ENCODE measurements at regions not wholly inside any gene's neighbourhood (a gene's known extent, or its start where the extent isn't known, plus 50 kb on each side); places are given as distances from the start of the nearest gene placed in this dataset.

DNA sequence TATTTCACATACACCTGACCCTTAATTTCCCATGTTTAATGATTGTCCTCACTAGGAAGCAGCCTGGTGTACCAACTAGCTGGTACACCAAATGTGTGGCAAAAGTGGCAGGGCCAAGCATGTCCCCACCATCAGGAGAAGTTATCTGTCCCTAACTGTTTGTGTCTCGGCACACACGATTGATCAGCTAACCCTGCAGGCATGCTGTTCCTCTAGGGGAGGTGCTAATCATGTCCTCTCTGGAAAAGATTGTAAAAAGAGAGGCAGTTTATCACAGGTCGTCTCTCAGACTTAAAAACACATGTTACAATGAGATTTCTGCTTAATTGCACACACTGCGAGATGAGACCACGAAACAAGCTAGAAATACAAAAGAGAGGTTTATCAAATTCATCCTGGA, 342.7 kb downstream of the DIRAS2 start:
- DNase-seq (ENCODE audit: low read depth, low spot score), result no peak

DNA sequence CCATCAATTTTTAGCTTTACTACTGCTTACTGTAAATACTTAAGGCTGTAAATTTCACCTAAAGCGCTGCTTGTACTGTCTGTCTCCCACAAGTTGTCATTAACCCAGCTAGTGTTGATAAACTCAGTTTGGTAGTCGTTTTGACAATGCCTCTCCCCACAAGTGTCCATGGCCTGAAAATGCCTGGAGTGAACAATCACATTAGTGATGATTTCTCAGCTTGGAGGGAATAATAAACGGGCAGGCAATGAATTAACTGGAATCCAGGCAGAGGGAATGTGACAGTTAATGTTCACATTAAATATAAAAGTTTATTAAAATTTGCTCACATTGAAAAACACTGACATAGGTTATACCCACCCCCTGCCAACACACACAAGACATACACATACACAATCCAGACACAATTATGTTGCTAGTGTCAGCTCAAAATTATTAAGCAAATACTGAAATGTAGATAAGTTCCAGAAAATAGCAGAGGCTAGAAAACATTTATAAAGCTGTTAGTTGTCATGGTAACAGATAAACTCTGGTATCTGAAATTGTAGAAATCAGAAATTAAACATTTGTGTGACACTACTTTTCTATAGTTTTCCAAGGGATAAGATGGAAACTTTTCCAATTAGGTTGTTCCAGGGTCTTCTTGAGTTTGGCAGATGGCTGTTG, 341.9 kb downstream of the DIRAS2 start:
- DNase-seq (ENCODE audit: low read depth, low spot score), result no peak

DNA sequence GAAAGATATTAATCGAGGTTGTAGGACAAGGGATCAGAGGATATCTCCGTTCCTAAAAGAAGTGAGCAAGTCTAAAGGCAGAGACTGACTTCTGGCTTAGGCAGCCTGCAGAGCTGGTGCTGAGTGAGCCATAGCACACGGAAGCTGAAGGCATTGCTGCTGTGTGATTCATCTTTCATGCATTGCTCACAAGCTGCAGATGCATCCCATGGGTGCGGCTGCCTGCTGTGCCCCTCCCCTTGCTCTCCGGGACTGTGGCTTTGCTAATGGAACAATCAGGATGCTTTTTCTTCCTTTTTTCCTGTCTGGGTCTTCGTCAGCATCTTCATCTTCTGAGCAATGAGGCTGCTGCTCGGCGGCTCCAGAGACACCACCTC, 341.4 kb downstream of the DIRAS2 start:
- peak; percentile 76 for DNase-seq (ENCODE audit: low read depth, low spot score)

DNA sequence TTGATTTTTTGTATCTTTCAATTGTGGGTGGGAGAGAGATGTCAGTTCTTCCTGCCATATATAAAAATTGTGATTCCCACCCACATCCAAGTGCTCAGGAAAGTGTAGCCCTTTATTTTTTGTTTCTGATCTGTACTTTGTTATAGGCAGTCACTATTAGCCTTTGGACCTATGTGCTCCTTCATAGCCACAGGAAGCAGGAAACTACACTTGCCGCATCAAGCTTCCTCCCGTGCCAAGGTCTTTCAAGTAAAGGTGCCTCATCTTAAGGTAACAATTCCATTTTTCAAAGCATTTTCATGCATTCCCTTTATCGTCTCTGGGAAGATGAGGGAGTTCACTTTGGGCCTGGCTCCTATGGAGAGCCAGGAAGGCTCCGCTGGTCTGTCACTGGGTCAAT, 339.0 kb downstream of the DIRAS2 start:
- no peak for DNase-seq (ENCODE audit: low read depth, low spot score)

DNA sequence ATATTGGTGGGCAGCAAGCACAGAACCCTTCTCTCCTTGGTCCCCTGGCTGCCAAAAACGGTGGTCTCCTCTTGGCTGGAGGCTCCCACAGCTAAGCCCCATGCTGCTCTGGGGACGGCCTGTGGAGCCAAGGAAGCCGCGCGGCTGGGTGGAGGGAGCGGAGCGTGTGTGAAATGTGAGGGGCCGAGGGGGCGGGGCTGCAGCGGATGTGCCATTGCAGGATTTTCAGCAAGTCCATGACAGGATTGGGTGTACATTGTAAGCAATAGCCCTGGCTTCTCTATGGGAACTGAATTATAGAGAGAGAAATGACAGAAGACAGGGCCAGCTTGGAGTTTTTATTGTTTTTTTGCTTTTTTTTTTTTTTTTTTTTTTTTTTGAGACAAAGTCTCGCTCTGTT, 336.5 kb downstream of the DIRAS2 start:
- no peak for DNase-seq (ENCODE audit: low read depth, low spot score)

DNA sequence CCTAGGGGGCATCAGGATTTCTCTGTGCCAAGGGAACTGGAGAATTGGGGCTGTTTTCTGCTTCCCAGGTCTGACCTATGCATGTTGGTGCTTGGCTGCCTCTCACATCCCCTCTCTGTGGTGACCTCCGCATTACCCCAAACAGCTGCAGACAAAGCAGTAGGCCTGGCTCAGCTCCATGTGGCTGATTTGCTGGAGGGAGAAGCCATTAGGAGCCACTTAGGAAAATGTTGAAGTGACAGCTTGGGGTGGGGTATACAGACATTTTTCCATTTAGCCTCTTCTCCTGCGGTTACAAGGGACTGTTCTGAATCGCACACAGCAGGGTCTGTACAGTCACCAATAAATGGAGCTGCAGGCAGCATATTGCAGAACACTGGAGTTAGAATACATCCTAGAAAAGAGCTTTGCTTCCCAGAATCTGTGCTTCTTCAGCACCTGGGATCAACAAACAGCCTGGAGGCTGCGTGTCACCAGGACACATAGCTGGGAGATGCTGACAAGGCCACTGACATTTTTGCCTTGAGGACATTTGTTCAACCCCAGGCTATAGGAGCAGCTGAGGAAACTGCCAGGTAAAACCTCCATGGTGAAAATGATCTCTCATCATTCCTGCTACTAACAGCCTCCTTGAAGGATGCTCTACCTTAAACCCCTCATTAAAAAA, 335.3 kb downstream of the DIRAS2 start:
- no peak for DNase-seq (ENCODE audit: low read depth, low spot score)

DNA sequence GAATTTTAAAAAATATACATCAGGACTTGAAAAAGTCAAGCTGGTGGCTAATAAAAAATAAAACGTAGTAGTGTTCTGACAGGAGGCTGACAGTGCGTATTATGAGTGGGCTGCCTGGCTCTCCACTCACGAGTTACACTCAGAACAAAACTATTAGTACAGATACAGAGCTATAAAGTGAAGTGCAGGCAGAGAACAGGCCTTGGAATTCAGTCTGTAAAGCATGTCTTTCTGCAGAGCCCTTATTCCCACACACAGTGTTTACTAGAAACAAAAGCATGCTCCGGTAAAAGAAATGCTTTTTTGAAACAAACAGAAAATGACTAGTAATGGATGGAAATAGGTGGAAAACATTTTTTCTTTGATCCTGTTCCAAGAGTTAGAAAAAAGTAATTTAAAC, 334.7 kb downstream of the DIRAS2 start:
- no peak for DNase-seq (ENCODE audit: low read depth, low spot score)

DNA sequence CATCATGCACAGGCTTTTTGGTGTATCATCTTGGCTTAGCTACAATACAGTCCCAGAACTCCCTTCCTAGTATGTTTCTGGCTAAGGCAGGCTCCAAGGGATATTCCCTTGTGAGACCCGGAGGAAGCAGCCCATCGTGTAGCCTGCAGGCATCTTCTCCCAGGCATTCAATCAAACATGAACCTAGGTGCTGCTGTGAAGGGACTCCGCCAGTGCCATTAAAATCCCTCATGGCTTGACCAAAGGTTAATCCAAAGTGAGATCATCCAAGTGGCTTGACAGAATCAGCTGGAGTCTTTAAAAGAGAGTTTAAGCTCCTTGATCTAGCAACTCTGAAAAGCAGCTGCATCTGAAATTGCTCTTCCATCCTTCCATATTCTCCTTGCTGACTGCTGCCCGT, 333.9 kb downstream of the DIRAS2 start:
- no peak for DNase-seq (ENCODE audit: low read depth, low spot score)

DNA sequence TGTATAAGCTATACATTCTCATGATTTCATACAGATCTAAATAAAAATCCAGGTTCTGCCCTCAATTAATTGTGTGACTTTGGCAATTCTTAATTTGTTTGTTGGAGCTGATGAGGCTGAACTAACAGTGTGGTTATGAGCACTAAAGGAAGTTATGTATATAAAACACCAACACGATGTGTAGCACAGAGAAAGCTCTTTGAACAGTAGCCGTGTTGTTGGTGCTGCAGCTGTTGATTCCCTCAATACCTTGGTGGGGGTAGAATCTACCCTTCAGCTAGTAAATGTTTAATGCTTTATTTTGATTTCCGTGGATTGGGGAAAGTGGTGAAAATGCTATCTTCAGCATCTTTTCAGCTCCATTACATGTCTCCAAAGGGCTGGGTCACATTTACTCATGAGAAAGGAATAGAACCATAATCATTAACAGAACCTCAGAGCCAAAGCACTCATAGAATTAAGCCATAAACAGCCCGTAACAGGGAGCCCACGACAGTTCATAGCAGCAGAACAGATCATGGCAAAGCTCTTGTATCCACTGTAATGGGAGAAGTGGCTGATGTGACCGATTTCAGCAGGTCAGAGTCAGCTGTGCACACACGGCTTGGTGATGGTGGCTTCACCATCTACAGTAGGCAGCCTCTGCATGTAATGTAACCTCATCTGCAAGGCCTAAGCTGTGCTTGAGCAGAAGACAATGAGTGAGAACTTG, 332.7 kb downstream of the DIRAS2 start:
- no peak for DNase-seq (ENCODE audit: low read depth, low spot score)

DNA sequence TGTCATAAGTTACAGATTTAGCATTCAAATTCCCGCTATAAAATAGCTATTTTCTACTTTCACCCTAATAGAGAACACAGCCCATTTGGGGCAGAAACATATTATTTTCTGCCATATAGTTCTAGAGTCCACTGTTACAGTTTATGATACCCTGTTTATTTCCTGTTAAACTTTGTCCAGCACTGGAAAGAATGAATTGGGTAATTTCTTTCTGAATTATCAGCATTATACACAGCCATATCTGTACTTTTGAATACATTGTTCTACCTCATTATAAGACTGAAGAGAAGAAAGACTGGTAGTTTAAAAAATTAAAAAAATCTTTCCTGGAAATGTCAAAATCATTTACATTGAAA, 332.1 kb downstream of the DIRAS2 start:
- no peak for DNase-seq (ENCODE audit: low read depth, low spot score)

DNA sequence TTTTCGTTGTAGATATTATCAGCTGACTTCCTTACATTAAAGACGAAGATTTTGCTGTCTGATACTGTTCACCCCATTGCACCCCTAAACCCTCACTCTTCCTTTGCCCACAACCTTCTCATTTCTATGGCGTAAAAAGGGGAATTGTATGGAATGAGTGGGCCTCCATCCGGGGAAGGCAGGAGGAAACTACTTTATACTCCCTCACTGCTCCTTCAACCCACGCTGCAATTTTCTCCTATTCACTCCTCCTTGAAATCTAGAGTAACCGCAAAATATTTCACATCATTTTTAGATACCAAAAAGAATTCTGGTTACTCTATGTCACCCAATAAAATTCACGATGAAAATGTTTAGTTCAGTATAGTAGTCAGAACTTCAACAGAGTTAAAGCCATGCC, 330.8 kb downstream of the DIRAS2 start:
- no peak for DNase-seq (ENCODE audit: low read depth, low spot score)

DNA sequence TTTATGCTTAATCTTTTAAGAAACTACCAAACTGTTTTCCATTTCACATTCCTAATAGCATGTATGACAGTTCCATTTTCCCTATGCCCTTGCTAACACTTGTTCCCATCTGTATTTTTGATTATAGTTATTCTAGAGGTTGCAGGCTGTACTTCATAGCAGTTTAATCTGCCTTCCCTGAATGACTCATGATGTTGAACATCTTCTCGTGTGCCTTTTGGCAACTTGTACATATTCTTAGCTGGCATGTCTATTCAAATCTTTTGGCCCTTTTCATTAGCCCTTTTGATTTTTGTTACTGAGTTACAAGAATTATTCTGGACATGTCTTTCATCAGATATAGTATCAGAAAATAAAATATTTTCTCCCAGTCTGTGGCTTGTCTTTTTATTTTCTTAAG, 320.3 kb downstream of the DIRAS2 start:
- DNase-seq (ENCODE audit: low read depth, low spot score), result no peak

DNA sequence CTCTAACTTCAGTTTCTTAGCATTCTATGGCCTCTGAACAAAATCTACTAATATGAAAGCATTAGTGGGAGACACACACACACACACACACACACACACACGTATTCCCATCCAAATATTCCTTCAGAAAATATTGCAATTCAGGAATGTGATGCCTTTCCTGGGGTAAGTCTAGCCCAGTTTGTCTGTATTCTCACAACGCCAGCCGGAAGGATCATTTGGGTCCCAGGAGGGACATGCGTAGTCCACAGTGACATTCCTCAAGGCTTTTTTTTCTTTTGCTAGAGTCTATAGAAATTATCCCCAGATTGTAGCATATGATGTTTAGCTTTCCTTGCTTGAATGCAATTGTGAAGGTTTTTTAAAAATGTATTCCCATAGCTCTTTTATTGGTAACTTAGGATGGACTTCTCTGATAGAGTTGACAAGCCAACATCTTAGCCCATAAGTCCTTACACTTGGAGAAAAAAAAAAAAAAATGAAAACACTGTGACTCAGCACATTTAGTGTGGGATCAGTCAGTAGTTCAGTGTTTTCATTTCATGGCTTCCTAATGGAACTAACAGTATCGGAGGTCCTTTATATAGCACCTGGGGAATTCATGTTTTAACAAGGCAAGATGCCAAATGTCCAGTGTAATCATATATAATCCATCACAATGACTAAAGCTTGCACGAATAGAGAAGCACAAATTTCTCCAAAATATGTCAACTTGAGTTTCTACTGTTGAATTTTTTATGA, 316.5 kb downstream of the DIRAS2 start:
- DNase-seq (ENCODE audit: low read depth, low spot score), result no peak

DNA sequence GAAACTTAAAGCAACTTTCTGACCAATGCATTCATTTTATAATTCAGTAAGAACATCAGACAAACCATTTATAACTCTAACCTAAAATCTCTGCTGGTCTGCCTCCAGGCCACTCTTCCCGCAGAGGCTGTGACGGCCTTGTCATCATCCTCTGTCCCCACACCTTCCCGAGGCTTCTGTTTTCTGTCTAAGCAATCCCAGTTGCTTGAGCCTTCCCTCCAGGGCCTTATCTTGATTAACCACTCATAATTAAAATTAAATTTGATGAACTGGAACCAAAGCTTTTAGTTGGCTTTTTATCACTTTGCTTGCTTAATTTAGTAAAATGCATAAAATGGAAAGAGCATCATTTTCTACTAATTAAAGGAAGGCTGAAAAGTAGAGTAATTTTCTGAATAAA, 312.4 kb downstream of the DIRAS2 start:
- no peak for DNase-seq (ENCODE audit: low read depth, low spot score)

DNA sequence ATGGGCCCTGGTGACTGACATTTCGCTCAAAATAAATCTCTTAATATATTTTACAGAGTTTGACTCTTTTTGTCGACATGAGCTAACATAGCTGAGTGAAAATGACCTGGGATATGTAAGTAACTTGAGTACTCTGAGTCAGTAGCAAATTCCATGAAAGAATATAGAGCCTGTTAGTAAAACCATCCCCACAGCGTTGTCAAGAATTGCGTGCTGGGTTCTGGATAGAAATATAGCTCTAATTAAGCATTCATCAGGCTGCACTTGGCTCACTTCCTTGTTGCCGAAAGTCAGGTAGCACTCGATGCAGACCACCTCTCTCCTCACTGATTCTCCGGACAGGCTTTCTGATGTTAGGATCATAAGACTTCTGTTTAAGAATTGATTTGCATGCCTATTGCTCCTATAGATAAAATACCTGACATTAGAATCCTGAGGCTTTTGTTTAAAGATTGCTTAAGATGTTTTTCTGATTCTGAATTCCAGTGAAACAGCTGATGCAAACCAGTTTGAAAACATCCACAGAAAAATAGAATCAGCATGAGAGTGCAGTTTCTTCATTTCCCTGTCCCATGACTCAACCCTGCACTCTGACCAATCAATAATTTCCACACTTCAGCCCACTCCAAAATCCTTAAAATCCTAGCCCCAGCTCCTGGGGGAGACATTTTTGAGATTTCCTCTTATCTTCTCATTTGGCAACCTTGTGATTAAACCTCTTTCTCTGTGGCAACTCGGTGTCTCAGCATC, 310.6 kb downstream of the DIRAS2 start:
- no peak for DNase-seq (ENCODE audit: low read depth, low spot score)

DNA sequence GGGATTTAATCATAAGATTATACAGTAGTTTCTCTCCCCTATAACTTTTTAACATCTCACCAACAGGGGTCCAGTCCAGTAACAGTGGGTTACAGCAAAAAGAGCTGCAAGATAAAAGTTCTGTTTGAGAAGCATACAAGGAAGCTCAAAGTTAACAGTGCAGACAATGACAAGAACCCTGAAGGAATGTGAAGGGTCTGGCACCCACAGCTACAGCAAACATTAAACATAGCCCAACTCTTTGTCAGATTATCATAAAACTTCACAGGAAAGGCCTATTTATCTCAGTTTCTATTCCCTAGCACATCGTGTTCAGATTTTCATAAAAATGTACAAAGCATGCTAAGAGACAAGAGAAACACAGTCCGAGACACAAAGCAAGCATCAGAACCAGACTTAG, 309.4 kb downstream of the DIRAS2 start:
- DNase-seq (ENCODE audit: low read depth, low spot score), result no peak

DNA sequence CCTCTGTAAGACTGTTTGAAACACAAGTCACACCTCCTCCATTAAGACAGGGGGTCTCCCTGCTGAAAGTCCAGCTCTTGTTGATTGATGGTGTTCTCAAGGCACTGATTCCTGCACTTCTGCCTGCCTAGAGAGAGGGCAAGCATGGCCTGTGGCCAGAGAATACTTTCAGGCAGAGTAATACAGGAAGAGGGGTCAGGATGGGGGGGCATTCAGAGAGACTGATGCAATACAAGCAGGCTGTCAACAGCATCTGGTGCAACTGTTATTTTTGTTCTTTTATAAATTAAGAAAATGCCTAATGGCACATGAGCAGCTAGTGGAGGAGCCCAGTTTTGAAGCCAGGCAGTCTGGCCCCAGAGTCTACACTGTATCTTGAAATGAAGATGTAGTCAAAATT, 302.2 kb downstream of the DIRAS2 start:
- no peak for DNase-seq (ENCODE audit: low read depth, low spot score)

DNA sequence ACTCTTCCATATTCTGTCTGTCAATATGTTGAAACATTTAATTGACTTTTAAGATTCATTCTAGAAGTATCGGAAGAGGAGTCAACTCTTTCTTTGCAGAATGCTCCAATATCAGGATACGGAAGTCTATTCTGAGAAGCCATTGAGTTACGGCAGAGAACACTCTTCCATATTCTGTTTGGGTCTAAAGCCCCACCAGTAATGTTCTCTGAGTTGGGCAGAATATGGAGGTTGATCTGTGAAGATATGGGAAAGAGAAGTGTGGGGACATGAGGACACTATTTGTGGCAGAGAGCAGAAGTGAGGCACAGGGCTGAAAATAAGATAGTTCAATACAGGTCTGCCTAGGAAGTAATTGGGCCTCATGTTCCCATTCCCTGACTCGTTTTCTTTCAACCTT, 300.0 kb downstream of the DIRAS2 start:
- DNase-seq (ENCODE audit: low read depth, low spot score), result no peak

DNA sequence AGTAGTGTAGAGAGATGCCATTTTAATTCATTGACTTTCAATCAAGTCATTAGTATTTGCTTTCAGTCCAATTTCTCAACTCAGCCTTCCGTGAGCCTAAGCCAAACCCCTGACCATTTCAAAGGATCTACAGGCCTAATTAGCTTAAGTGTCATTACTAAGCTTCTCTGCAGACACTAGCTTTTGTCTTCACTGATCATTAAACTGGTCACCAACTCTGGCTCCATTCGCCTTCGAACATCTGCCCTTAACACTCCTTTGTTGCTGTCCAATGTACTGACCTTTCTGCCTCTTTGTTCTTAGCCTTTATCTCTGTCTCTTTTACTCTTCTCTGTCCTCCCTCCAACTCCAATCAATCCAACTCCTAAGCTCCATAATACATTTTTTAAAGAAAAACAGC, 299.3 kb downstream of the DIRAS2 start:
- DNase-seq (ENCODE audit: low read depth, low spot score), result no peak

DNA sequence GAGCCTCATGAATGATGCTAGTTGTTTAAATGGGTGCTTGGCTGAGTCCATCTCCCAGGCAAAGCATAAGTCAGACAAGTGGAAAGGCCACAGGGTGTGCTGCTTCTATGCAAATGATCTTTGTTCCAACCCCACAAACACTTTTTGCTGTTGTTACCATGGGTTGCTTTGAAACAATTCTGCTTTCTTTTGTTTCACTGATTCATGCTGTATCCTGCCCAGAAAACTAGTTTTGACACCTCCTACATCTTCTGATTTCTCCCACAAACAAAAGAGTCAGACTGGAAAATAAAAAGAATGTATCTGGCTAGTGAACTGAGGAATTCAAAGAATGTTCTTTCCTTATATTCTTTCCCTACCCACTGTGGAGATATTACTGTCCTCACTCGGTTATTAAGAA, 298.6 kb downstream of the DIRAS2 start:
- no peak for DNase-seq (ENCODE audit: low read depth, low spot score)

DNA sequence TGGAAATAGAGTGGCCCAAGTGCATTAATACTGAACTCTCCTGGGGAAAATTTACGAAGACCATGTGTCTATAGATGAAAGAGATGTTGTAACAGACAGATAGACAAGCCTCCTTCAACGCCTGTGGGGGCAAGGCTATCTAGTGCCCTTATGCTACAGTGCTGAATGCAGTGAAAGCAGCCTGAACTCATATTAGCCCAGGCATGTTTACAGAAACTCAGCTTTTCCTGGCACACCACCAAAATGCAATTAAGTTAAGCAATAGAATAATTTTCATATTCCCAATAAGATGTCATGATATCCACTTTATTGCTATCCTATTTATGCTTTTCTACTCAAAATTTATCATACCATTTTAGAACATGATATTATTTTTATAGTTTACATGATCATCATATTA, 277.0 kb downstream of the DIRAS2 start:
- DNase-seq (ENCODE audit: low read depth, low spot score), result no peak

DNA sequence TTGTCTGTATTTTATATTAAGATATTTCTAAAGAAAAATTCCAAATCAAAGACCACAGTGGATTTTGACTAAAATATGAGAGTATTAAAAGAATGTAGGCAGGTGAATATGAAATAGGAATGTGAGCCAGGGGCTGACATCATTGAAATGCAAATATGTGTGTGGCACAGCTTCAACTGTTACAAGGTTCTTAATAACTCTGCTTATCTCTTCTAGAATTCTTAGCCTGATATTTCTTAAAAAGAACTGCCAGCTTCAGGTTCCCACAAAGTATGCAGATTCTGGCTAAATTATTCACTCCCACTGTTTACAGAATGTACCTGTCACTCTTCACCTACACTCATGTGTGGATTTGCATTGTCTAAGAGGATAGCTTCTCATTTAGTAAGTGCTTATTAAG, 274.4 kb downstream of the DIRAS2 start:
- no peak for DNase-seq (ENCODE audit: low read depth, low spot score)
